ENCODE measurements at regions not wholly inside any gene's neighbourhood (a gene's known extent, or its start where the extent isn't known, plus 50 kb on each side); places are given as distances from the start of the nearest gene placed in this dataset.

DNA sequence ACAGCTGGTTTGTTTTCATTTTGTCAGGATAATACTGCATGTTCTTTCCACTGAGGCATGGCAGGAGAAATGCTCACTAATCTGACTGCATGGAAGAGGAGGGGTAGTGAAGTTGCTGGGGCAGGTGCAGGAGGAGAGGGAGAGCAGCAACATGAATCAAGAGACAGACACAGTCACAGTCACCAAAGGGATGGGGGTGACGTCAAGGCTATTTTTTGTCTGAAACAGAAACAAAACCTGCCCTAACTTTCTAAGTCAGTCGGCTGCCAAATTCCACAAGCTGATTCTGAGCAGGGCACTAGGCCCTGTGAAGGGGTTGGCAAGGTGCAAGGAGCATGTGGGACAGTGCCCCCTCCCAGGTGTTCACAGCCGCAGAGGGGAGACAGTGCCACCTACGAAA, 186.6 kb upstream of the NSMCE3 start:
- POLR2A ChIA-PET: no interaction called here
- FAIRE-seq: no peak
- 64% methylated on average over 4 of the region's 4 CpGs for WGBS (ENCODE audit: missing lambda C conversion rate)
- no peak for TF ChIP-seq POLR2A (IDR thresholded peaks at IDR 0.05; ENCODE audit: low read length)
- TF ChIP-seq MAFK (IDR thresholded peaks at IDR 0.05; ENCODE audit: partially characterized antibody): no peak
- no peak for TF ChIP-seq ESRRA (IDR thresholded peaks at IDR 0.05; ENCODE audit: borderline replicate concordance, low read length)
- TF ChIP-seq HOXB13 (CRISPR knock-in tag; IDR thresholded peaks at IDR 0.05; ENCODE audit: low read depth): no peak
- TF ChIP-seq, protein P1, sequence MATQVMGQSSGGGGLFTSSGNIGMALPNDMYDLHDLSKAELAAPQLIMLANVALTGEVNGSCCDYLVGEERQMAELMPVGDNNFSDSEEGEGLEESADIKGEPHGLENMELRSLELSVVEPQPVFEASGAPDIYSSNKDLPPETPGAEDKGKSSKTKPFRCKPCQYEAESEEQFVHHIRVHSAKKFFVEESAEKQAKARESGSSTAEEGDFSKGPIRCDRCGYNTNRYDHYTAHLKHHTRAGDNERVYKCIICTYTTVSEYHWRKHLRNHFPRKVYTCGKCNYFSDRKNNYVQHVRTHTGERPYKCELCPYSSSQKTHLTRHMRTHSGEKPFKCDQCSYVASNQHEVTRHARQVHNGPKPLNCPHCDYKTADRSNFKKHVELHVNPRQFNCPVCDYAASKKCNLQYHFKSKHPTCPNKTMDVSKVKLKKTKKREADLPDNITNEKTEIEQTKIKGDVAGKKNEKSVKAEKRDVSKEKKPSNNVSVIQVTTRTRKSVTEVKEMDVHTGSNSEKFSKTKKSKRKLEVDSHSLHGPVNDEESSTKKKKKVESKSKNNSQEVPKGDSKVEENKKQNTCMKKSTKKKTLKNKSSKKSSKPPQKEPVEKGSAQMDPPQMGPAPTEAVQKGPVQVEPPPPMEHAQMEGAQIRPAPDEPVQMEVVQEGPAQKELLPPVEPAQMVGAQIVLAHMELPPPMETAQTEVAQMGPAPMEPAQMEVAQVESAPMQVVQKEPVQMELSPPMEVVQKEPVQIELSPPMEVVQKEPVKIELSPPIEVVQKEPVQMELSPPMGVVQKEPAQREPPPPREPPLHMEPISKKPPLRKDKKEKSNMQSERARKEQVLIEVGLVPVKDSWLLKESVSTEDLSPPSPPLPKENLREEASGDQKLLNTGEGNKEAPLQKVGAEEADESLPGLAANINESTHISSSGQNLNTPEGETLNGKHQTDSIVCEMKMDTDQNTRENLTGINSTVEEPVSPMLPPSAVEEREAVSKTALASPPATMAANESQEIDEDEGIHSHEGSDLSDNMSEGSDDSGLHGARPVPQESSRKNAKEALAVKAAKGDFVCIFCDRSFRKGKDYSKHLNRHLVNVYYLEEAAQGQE (IDR thresholded peaks at IDR 0.05): no peak
- TF ChIP-seq MAZ (IDR thresholded peaks at IDR 0.05; ENCODE audit: borderline replicate concordance, low read depth, low read length): no peak
- no peak for TF ChIP-seq CHD2 (IDR thresholded peaks at IDR 0.05; ENCODE audit: low read length, partially characterized antibody)
- no peak for TF ChIP-seq KDM1A (IDR thresholded peaks at IDR 0.05; ENCODE audit: low read depth)
- TF ChIP-seq, protein P2, sequence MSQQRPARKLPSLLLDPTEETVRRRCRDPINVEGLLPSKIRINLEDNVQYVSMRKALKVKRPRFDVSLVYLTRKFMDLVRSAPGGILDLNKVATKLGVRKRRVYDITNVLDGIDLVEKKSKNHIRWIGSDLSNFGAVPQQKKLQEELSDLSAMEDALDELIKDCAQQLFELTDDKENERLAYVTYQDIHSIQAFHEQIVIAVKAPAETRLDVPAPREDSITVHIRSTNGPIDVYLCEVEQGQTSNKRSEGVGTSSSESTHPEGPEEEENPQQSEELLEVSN (IDR thresholded peaks at IDR 0.05; ENCODE audit: borderline replicate concordance, low read depth): no peak
- TF ChIP-seq, protein P3, sequence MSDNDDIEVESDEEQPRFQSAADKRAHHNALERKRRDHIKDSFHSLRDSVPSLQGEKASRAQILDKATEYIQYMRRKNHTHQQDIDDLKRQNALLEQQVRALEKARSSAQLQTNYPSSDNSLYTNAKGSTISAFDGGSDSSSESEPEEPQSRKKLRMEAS (IDR thresholded peaks at IDR 0.05): no peak
- no peak for TF ChIP-seq FOSL2 (IDR thresholded peaks at IDR 0.05)
- TF ChIP-seq FOSL2 (CRISPR knock-in tag; IDR thresholded peaks at IDR 0.05): no peak
- no peak for TF ChIP-seq TFCP2L1 (CRISPR knock-in tag; IDR thresholded peaks at IDR 0.05)
- CTCF ChIA-PET: interaction anchor here (0.7 to 1.3 kb wide), 4 partner anchors 12 to 144 kb away, joined by 3 to 4 read pairs (median 3); no protein-coding TSS in a partner anchor
- ATAC-seq: no peak
- Histone ChIP-seq H3K4me2 (no peak overlapping the region), H3K27ac (no peak overlapping the region), H3K4me3 (no peak overlapping the region), H3K4me1 (no peaks in the 10 kb centered on the region), H3K9me3 (no peaks in the 10 kb centered on the region)
- no peak for DNase-seq (ENCODE audit: low read depth in 1 of 2, low spot score in 1 of 2)

DNA sequence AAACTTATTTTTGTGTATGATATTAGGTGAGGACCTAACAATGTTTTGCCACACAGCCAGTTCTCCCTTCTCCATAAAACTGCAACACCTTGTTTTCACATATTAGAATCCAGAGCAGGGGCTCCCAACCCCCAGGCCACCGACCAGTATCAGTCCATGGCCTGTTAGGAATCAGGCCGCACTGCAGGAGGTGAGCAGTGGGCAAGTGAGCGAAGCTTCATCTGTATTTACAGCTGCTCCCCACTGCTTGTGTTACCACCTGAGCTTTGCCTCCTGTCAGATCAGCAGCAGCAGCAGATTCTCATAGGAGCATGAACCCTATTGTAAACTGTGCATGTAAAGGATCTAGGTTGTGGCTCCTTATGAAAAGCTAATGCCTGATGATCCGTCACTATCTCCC, 185.9 kb upstream of the NSMCE3 start:
- no peak for ATAC-seq
- no peak for FAIRE-seq
- CTCF ChIA-PET: interaction anchor here (1.2 kb wide), 1 partner anchor 48 kb away, joined by 4 read pairs; no protein-coding TSS in a partner anchor
- H3K4me2 ChIP-seq: no peak overlapping the region
- DNase-seq (ENCODE audit: low read depth in 1 of 2, low spot score in 1 of 2): no peak
- H3K27ac ChIP-seq: no peak overlapping the region
- no peaks in the 10 kb centered on the region for H3K4me1 ChIP-seq
- 63% methylated on average over 4 of the region's 4 CpGs for WGBS (ENCODE audit: missing lambda C conversion rate)
- POLR2A ChIA-PET: no interaction called here
- H3K4me3 ChIP-seq: no peak overlapping the region
- H3K9me3 ChIP-seq: no peaks in the 10 kb centered on the region
- TF ChIP-seq CHD4 (IDR thresholded peaks at IDR 0.05; ENCODE audit: borderline replicate concordance) (no peak), TFCP2L1 (CRISPR knock-in tag; IDR thresholded peaks at IDR 0.05) (no peak)

DNA sequence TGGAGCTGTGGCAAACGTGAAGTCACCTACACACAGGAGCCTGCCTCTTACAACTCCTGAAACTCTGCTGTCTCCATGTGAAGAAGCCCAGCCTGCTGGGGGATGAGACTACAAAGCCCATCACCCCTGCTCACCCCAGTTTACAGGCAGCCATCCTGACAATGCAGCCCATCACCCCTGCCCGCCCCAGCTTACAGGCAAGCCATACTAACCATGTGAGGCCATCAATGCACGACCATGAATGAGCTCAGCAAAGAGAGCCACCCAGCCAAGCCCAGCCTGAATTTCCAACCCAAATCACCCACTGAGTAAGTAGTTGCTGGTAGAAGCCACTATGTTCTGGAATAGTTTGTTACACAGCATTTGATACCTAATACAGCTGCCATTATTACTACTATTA, 185.4 kb upstream of the NSMCE3 start:
- Histone ChIP-seq H3K4me1 (no peaks in the 10 kb centered on the region), H3K4me3 (no peak overlapping the region), H3K27ac (no peak overlapping the region), H3K4me2 (no peak overlapping the region), H3K9me3 (no peaks in the 10 kb centered on the region)
- FAIRE-seq (no peak), DNase-seq (ENCODE audit: low read depth in 1 of 2, low spot score in 1 of 2) (no peak), ATAC-seq (no peak)
- WGBS (ENCODE audit: missing lambda C conversion rate): 23% methylated on average over 3 of the region's 3 CpGs
- CTCF ChIA-PET: interaction anchor here (0.8 kb wide), 1 partner anchor 10 kb away, joined by 3 read pairs; no protein-coding TSS in a partner anchor
- POLR2A ChIA-PET: no interaction called here
- TF ChIP-seq, protein P4, sequence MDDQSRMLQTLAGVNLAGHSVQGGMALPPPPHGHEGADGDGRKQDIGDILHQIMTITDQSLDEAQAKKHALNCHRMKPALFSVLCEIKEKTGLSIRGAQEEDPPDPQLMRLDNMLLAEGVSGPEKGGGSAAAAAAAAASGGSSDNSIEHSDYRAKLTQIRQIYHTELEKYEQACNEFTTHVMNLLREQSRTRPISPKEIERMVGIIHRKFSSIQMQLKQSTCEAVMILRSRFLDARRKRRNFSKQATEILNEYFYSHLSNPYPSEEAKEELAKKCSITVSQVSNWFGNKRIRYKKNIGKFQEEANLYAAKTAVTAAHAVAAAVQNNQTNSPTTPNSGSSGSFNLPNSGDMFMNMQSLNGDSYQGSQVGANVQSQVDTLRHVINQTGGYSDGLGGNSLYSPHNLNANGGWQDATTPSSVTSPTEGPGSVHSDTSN (IDR thresholded peaks at IDR 0.05): no peak
- TF ChIP-seq MYC (IDR thresholded peaks at IDR 0.05; ENCODE audit: borderline replicate concordance, low read length) (no peak), MAFK (IDR thresholded peaks at IDR 0.05; ENCODE audit: partially characterized antibody) (no peak)
- TF ChIP-seq, protein P5, sequence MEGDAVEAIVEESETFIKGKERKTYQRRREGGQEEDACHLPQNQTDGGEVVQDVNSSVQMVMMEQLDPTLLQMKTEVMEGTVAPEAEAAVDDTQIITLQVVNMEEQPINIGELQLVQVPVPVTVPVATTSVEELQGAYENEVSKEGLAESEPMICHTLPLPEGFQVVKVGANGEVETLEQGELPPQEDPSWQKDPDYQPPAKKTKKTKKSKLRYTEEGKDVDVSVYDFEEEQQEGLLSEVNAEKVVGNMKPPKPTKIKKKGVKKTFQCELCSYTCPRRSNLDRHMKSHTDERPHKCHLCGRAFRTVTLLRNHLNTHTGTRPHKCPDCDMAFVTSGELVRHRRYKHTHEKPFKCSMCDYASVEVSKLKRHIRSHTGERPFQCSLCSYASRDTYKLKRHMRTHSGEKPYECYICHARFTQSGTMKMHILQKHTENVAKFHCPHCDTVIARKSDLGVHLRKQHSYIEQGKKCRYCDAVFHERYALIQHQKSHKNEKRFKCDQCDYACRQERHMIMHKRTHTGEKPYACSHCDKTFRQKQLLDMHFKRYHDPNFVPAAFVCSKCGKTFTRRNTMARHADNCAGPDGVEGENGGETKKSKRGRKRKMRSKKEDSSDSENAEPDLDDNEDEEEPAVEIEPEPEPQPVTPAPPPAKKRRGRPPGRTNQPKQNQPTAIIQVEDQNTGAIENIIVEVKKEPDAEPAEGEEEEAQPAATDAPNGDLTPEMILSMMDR (IDR thresholded peaks at IDR 0.05): no peak
